Testis (tissue), 2 donors: ENCODE measurements at regions not wholly inside any gene's neighbourhood (a gene's known extent, or its start where the extent isn't known, plus 50 kb on each side); places are given as distances from the start of the nearest gene placed in this dataset.

Source experiments
- POLR2A ChIP-seq: fragments of 450-650 bp; IDR thresholded peaks from one replicate; pipeline ENCODE4 v1.6.1; 2017; ENCODE audit warnings: antibody characterized with exemption, mild to moderate bottlenecking, moderate library complexity
- TF ChIP-seq, protein P1 (sequence below), 3 experiments: fragments of 450-650 bp in 2 of 3; fragments of 200-600 bp in 1 of 3; sonication (generic) in 1 of 3; IDR thresholded peaks; one replicate each; pipeline ENCODE4 v1.5.1; 2016 to 2019; ENCODE audit warnings: antibody characterized with exemption in 3 of 3, mild to moderate bottlenecking in 2 of 3, moderate library complexity in 1 of 3

DNA sequence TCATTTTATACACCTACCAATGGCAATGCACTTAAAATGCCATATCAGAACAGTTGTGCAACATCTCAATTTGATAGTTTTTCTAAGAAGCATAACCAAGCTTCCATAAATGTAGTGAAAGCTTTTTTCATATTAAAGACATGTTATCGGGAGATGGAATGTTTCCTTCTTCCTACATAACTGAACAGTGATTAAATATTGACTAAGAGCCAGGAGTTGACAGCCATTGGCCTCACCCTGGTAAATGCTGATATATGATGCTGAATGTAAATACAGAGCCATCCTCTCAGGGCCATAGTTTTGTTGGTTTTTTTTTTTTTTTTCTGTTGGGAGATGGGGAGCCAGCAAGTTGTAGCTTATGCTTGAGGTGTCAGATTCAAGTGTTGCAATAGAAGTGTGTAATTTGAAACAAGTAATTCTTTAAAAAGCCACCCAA is 203.3 kb upstream of the IL12A start:
- TF ChIP-seq, protein P1, sequence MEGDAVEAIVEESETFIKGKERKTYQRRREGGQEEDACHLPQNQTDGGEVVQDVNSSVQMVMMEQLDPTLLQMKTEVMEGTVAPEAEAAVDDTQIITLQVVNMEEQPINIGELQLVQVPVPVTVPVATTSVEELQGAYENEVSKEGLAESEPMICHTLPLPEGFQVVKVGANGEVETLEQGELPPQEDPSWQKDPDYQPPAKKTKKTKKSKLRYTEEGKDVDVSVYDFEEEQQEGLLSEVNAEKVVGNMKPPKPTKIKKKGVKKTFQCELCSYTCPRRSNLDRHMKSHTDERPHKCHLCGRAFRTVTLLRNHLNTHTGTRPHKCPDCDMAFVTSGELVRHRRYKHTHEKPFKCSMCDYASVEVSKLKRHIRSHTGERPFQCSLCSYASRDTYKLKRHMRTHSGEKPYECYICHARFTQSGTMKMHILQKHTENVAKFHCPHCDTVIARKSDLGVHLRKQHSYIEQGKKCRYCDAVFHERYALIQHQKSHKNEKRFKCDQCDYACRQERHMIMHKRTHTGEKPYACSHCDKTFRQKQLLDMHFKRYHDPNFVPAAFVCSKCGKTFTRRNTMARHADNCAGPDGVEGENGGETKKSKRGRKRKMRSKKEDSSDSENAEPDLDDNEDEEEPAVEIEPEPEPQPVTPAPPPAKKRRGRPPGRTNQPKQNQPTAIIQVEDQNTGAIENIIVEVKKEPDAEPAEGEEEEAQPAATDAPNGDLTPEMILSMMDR (IDR thresholded peaks at IDR 0.05) = no peak
- TF ChIP-seq POLR2A = no peak
